Caco-2 (cell line): ENCODE measurements at regions not wholly inside any gene's neighbourhood (a gene's known extent, or its start where the extent isn't known, plus 50 kb on each side); places are given as distances from the start of the nearest gene placed in this dataset.
"Not testable (repeated sequence)": the region's sequence is repeated elsewhere in the genome, so short reads cannot be mapped to it uniquely, and the experiment has no call there.

Experiments
- BruUV-seq: library from RNA; stranded (reverse); fragments of 400-500 nt; replicated peaks from 2 replicates; lab custom pipeline; 2021; lab: Mats Ljungman, UMichigan
- CTCF ChIA-PET: fragments of 300-600 bp; sonication (Branson Sonifier 250); formaldehyde crosslinking; loops from one replicate; lab custom pipeline; 2022; ENCODE audit warnings: antibody characterized with exemption; lab: Charles Lee
- POLR2A ChIA-PET: fragments of 300-600 bp; sonication (Branson Sonifier 250); formaldehyde crosslinking; loops from one replicate; lab custom pipeline; 2022; ENCODE audit warnings: antibody characterized with exemption; lab: Charles Lee
- DNase-seq, 2 experiments: peaks; one replicate each; pipeline versions ENCODE4 v3.0.0 to v3.0.0-alpha.2; 2020 to 2022
- H3K27me3 ChIP-seq: replicated peaks from 2 replicates; pipeline ENCODE4 v1.6.0; 2011; ENCODE audit warnings: low read length; ENCODE audit not compliant: control insufficient read depth, insufficient read depth
- H3K36me3 ChIP-seq: 2 replicates; pipeline ENCODE4 v1.5.1; 2011; ENCODE audit warnings: low read length; ENCODE audit not compliant: control insufficient read depth, insufficient read depth
- H3K4me1 ChIP-seq: fragments of 250-450 bp; sonication (Bioruptor Pico); 2 replicates; pipeline ENCODE4 v1.5.1; 2020; ENCODE audit warnings: mild to moderate bottlenecking
- H3K4me3 ChIP-seq: 2 replicates; pipeline ENCODE4 v1.5.1; 2011; ENCODE audit warnings: low read depth, mild to moderate bottlenecking, control low read depth, low read length
- H3K9me3 ChIP-seq: fragments of 250-450 bp; sonication (Bioruptor Pico); 2 replicates; pipeline ENCODE4 v1.5.1; 2020; ENCODE audit warnings: mild to moderate bottlenecking, moderate library complexity
- H3K27ac Mint-ChIP-seq: one replicate; pipeline ENCODE4 v1.8.0; 2022; ENCODE audit warnings: mixed read lengths; ENCODE audit not compliant: unreplicated experiment
- H3K27me3 Mint-ChIP-seq: one replicate; pipeline ENCODE4 v1.8.0; 2022; ENCODE audit warnings: mixed read lengths; ENCODE audit not compliant: insufficient read depth, unreplicated experiment
- H3K36me3 Mint-ChIP-seq: one replicate; pipeline ENCODE4 v1.8.0; 2022; ENCODE audit warnings: mild to moderate bottlenecking, mixed read lengths; ENCODE audit not compliant: insufficient read depth, unreplicated experiment
- H3K4me1 Mint-ChIP-seq: one replicate; pipeline ENCODE4 v1.8.0; 2022; ENCODE audit warnings: low read depth, mixed read lengths; ENCODE audit not compliant: unreplicated experiment
- H3K4me3 Mint-ChIP-seq: one replicate; pipeline ENCODE4 v1.8.0; 2022; ENCODE audit warnings: mild to moderate bottlenecking, moderate library complexity, mixed read lengths; ENCODE audit not compliant: unreplicated experiment
- H3K9me3 Mint-ChIP-seq: one replicate; pipeline ENCODE4 v1.8.0; 2022; ENCODE audit warnings: mixed read lengths; ENCODE audit not compliant: unreplicated experiment
- CTCF ChIP-seq, 2 experiments: fragments of 200-600 bp in 1 of 2; IDR thresholded peaks; 1 replicate in 1 of 2; 2 replicates in 1 of 2; pipeline versions ENCODE4 v1.5.1 to v1.8.0; 2011 to 2022; ENCODE audit warnings: antibody characterized with exemption in 1 of 2, control low read depth in 1 of 2, inconsistent platforms in 1 of 2, low read depth in 1 of 2, low read length in 1 of 2, mild to moderate bottlenecking in 1 of 2, moderate library complexity in 1 of 2; ENCODE audit not compliant: insufficient read depth in 1 of 2, severe bottlenecking in 1 of 2, unreplicated experiment in 1 of 2
- intact Hi-C: fragments of 100-400 bp; cut with micrococcal nuclease; formaldehyde crosslinking; loops from one replicate; pipeline ENCODE4 v1.10.0; 2022; ENCODE audit not compliant: unreplicated experiment

GRCh38 chr5:56755036-56755555 is 60.3 kb upstream of the MAP3K1 start:
- CTCF ChIA-PET = no interaction called here
- peaks cover 6% of the 10 kb centered on the region for H3K4me1 Mint-ChIP-seq
- peaks cover 9% of the 10 kb centered on the region for H3K9me3 Mint-ChIP-seq
- no peaks in the 10 kb centered on the region for H3K36me3 Mint-ChIP-seq
- BruUV-seq = no TSS peak
- H3K27ac Mint-ChIP-seq = no peak overlapping the region
- DNase-seq = no peak
- TF ChIP-seq CTCF (IDR thresholded peaks at IDR 0.05; ENCODE audit: insufficient read depth in 1 of 2, low read depth in 1 of 2, low read length in 1 of 2, severe bottlenecking in 1 of 2, unreplicated experiment in 1 of 2) = no peak
- POLR2A ChIA-PET = no interaction called here
- H3K27me3 Mint-ChIP-seq = no peaks in the 10 kb centered on the region
- H3K36me3 ChIP-seq = no peaks in the 10 kb centered on the region
- H3K4me3 ChIP-seq = no peak overlapping the region
- no peaks in the 10 kb centered on the region for H3K27me3 ChIP-seq
- no peaks in the 10 kb centered on the region for H3K4me1 ChIP-seq
- intact Hi-C loops = no loop called here
- no peaks in the 10 kb centered on the region for H3K9me3 ChIP-seq
- no peak overlapping the region for H3K4me3 Mint-ChIP-seq

- DNase-seq, H3K36me3 ChIP-seq, H3K9me3 Mint-ChIP-seq, H3K4me1 Mint-ChIP-seq, H3K4me3 Mint-ChIP-seq, H3K4me3 ChIP-seq, H3K27ac Mint-ChIP-seq, CTCF ChIA-PET, POLR2A ChIA-PET, H3K9me3 ChIP-seq, H3K27me3 ChIP-seq, H3K4me1 ChIP-seq, H3K36me3 Mint-ChIP-seq, BruUV-seq, H3K27me3 Mint-ChIP-seq, intact Hi-C loops: not testable (repeated sequence)
Measured at GRCh38 chr5:56753588-56753987, 61.8 kb upstream of the MAP3K1 start.

- H3K4me3 ChIP-seq = no peak overlapping the region
- H3K9me3 ChIP-seq = no peaks in the 10 kb centered on the region
- H3K9me3 Mint-ChIP-seq = peaks cover 9% of the 10 kb centered on the region
- no peaks in the 10 kb centered on the region for H3K27me3 ChIP-seq
- H3K4me1 Mint-ChIP-seq = peaks cover under 1% of the 10 kb centered on the region
- ChIA-PET POLR2A (no interaction called here), CTCF (no interaction called here)
- no peak overlapping the region for H3K27ac Mint-ChIP-seq
- BruUV-seq = no TSS peak
- no peaks in the 10 kb centered on the region for H3K36me3 Mint-ChIP-seq
- no peaks in the 10 kb centered on the region for H3K36me3 ChIP-seq
- DNase-seq = no peak
- no peaks in the 10 kb centered on the region for H3K27me3 Mint-ChIP-seq
- no peak overlapping the region for H3K4me3 Mint-ChIP-seq
- H3K4me1 ChIP-seq = no peaks in the 10 kb centered on the region
- intact Hi-C loops = no loop called here
- no peak for TF ChIP-seq CTCF (IDR thresholded peaks at IDR 0.05; ENCODE audit: insufficient read depth in 1 of 2, low read depth in 1 of 2, low read length in 1 of 2, severe bottlenecking in 1 of 2, unreplicated experiment in 1 of 2)
Measured at GRCh38 chr5:56751572-56752313, 63.6 kb upstream of the MAP3K1 start.
